GM23338 (cell line): ENCODE measurements at regions not wholly inside any gene's neighbourhood (a gene's known extent, or its start where the extent isn't known, plus 50 kb on each side); places are given as distances from the start of the nearest gene placed in this dataset.

Experiments used
- ATAC-seq: fragments of 200-7000 bp; cut with Tn5 transposase; 3 replicates; pipeline ENCODE4 v1.9.1; 2020
- DNase-seq: peaks from one replicate; pipeline ENCODE4 v3.0.0-alpha.2; 2015; ENCODE audit warnings: low spot score
- H2AFZ ChIP-seq: fragments of 200-600 bp; sonication (generic); 2 replicates; pipeline ENCODE4 v1.8.0; 2016; ENCODE audit warnings: antibody characterized with exemption, mild to moderate bottlenecking, moderate library complexity
- H3F3A ChIP-seq: fragments of 200-600 bp; sonication (generic); replicated peaks from 2 replicates; pipeline ENCODE4 v1.8.0; 2017; ENCODE audit warnings: antibody characterized with exemption, mixed run types, low read depth
- H3K27ac ChIP-seq: fragments of 200-600 bp; sonication (generic); 2 replicates; pipeline ENCODE4 v1.6.1; 2016; ENCODE audit warnings: low read depth
- H3K27me3 ChIP-seq: fragments of 200-600 bp; sonication (generic); 2 replicates; pipeline ENCODE4 v1.8.0; 2016; ENCODE audit warnings: mild to moderate bottlenecking, mixed run types, moderate library complexity; ENCODE audit not compliant: insufficient read depth
- H3K36me3 ChIP-seq: fragments of 200-600 bp; sonication (generic); 2 replicates; pipeline ENCODE4 v1.8.0; 2016; ENCODE audit warnings: mild to moderate bottlenecking; ENCODE audit not compliant: insufficient read depth
- H3K4me1 ChIP-seq: fragments of 200-600 bp; sonication (generic); 2 replicates; pipeline ENCODE4 v1.8.0; 2016; ENCODE audit warnings: mild to moderate bottlenecking, moderate library complexity; ENCODE audit not compliant: insufficient read depth
- H3K4me2 ChIP-seq: fragments of 200-600 bp; sonication (generic); 2 replicates; pipeline ENCODE4 v1.7.1; 2017; ENCODE audit warnings: mixed run types
- H3K4me3 ChIP-seq: fragments of 200-600 bp; sonication (generic); 2 replicates; pipeline ENCODE4 v1.6.1; 2016; ENCODE audit warnings: mixed run types
- H3K79me2 ChIP-seq: fragments of 200-600 bp; sonication (generic); replicated peaks from 2 replicates; pipeline ENCODE4 v1.8.0; 2017; ENCODE audit warnings: mild to moderate bottlenecking; ENCODE audit not compliant: insufficient read depth
- H3K9me2 ChIP-seq: fragments of 200-600 bp; sonication (generic); 2 replicates; pipeline ENCODE4 v1.8.0; 2017; ENCODE audit not compliant: insufficient read depth
- H4K20me1 ChIP-seq: fragments of 200-600 bp; sonication (generic); replicated peaks from 2 replicates; pipeline ENCODE4 v1.8.0; 2017; ENCODE audit warnings: mild to moderate bottlenecking; ENCODE audit not compliant: insufficient read depth
- H3K27ac Mint-ChIP-seq: 2 replicates; pipeline ENCODE4 v1.8.0; 2020; ENCODE audit warnings: inconsistent platforms, mild to moderate bottlenecking, moderate library complexity, mixed read lengths
- H3K27me3 Mint-ChIP-seq: 3 replicates; pipeline ENCODE4 v1.8.0; 2022; ENCODE audit warnings: low read depth, mild to moderate bottlenecking, moderate library complexity, mixed read lengths, inconsistent platforms; ENCODE audit not compliant: insufficient read depth, poor library complexity
- H3K36me3 Mint-ChIP-seq: 3 replicates; pipeline ENCODE4 v1.8.0; 2021; ENCODE audit warnings: low read depth, mild to moderate bottlenecking, inconsistent platforms, moderate library complexity, mixed read lengths
- H3K4me1 Mint-ChIP-seq: 3 replicates; pipeline ENCODE4 v1.8.0; 2020; ENCODE audit warnings: mild to moderate bottlenecking, inconsistent platforms, mixed read lengths
- H3K4me3 Mint-ChIP-seq: 3 replicates; pipeline ENCODE4 v1.8.0; 2021; ENCODE audit warnings: moderate library complexity, mild to moderate bottlenecking, inconsistent platforms, mixed read lengths
- H3K9me3 Mint-ChIP-seq: 3 replicates; pipeline ENCODE4 v1.8.0; 2020; ENCODE audit warnings: moderate library complexity, mild to moderate bottlenecking, inconsistent platforms, mixed read lengths
- EZH2phosphoT487 ChIP-seq: fragments of 200-600 bp; sonication (generic); IDR thresholded peaks from one replicate; pipeline ENCODE4 v1.8.1; 2018; ENCODE audit warnings: antibody characterized with exemption; ENCODE audit not compliant: unreplicated experiment
- JUNB ChIP-seq: IDR thresholded peaks from one replicate; pipeline ENCODE4 v1.6.1; 2016; ENCODE audit warnings: antibody characterized with exemption; ENCODE audit not compliant: unreplicated experiment
- POLR2AphosphoS5 ChIP-seq: IDR thresholded peaks from 2 replicates; pipeline ENCODE4 v1.6.1; 2016; ENCODE audit warnings: antibody characterized with exemption, low read depth
- STAT1 ChIP-seq: IDR thresholded peaks from one replicate; pipeline ENCODE4 v1.6.1; 2016; ENCODE audit warnings: antibody characterized with exemption; ENCODE audit not compliant: unreplicated experiment
- ZNF331 ChIP-seq: fragments of 250-450 bp; sonication (Bioruptor Pico); IDR thresholded peaks from 2 replicates; pipeline ENCODE4 v1.5.0; 2020; ENCODE audit warnings: low read depth, mild to moderate bottlenecking, moderate library complexity
- TF ChIP-seq, protein P1 (sequence below), 2 experiments: fragments of 200-600 bp in 1 of 2; sonication (generic) in 1 of 2; conservative IDR thresholded peaks; 2 replicates each; pipeline versions ENCODE4 v1.5.1 to v1.6.1; 2016 to 2017; ENCODE audit warnings: antibody characterized with exemption in 2 of 2, low read depth in 2 of 2, mild to moderate bottlenecking in 2 of 2, moderate library complexity in 1 of 2
- TF ChIP-seq, protein P2 (sequence below): fragments of 250-450 bp; sonication (Bioruptor Pico); IDR thresholded peaks from 2 replicates; pipeline ENCODE4 v1.5.0; 2020; ENCODE audit warnings: mild to moderate bottlenecking, moderate library complexity
- TF ChIP-seq, protein P3 (sequence below): IDR thresholded peaks from 2 replicates; pipeline ENCODE4 v1.6.1; 2016; ENCODE audit warnings: antibody characterized with exemption
- TF ChIP-seq, protein P4 (sequence below): IDR thresholded peaks from one replicate; pipeline ENCODE4 v1.6.1; 2018; ENCODE audit warnings: antibody characterized with exemption; ENCODE audit not compliant: unreplicated experiment

DNA sequence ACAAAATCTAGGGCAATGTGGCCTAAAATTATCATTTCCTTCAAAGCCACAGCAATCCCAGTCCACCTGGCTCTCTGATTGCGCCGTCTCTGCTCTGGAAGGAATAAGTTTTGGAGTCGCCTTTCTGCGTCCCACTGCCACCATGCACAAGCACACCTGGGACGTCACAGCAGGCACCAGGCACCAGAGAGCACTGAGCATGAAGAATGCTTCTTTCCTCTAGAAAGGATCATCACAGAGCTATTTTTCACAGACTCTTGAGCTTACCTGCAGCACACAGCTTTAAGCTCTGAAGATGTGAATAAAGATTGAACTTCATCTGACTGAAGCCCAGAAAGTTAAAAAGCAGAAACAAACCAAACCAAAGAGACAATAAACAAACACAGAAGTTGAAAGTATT, 170.0 kb upstream of the PPARGC1A start (continued):
- no peak for TF ChIP-seq STAT1
- TF ChIP-seq, protein P1, sequence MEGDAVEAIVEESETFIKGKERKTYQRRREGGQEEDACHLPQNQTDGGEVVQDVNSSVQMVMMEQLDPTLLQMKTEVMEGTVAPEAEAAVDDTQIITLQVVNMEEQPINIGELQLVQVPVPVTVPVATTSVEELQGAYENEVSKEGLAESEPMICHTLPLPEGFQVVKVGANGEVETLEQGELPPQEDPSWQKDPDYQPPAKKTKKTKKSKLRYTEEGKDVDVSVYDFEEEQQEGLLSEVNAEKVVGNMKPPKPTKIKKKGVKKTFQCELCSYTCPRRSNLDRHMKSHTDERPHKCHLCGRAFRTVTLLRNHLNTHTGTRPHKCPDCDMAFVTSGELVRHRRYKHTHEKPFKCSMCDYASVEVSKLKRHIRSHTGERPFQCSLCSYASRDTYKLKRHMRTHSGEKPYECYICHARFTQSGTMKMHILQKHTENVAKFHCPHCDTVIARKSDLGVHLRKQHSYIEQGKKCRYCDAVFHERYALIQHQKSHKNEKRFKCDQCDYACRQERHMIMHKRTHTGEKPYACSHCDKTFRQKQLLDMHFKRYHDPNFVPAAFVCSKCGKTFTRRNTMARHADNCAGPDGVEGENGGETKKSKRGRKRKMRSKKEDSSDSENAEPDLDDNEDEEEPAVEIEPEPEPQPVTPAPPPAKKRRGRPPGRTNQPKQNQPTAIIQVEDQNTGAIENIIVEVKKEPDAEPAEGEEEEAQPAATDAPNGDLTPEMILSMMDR (conservative IDR thresholded peaks at IDR 0.05; ENCODE audit: low read depth in 2 of 2) = no peak
- TF ChIP-seq, protein P2, sequence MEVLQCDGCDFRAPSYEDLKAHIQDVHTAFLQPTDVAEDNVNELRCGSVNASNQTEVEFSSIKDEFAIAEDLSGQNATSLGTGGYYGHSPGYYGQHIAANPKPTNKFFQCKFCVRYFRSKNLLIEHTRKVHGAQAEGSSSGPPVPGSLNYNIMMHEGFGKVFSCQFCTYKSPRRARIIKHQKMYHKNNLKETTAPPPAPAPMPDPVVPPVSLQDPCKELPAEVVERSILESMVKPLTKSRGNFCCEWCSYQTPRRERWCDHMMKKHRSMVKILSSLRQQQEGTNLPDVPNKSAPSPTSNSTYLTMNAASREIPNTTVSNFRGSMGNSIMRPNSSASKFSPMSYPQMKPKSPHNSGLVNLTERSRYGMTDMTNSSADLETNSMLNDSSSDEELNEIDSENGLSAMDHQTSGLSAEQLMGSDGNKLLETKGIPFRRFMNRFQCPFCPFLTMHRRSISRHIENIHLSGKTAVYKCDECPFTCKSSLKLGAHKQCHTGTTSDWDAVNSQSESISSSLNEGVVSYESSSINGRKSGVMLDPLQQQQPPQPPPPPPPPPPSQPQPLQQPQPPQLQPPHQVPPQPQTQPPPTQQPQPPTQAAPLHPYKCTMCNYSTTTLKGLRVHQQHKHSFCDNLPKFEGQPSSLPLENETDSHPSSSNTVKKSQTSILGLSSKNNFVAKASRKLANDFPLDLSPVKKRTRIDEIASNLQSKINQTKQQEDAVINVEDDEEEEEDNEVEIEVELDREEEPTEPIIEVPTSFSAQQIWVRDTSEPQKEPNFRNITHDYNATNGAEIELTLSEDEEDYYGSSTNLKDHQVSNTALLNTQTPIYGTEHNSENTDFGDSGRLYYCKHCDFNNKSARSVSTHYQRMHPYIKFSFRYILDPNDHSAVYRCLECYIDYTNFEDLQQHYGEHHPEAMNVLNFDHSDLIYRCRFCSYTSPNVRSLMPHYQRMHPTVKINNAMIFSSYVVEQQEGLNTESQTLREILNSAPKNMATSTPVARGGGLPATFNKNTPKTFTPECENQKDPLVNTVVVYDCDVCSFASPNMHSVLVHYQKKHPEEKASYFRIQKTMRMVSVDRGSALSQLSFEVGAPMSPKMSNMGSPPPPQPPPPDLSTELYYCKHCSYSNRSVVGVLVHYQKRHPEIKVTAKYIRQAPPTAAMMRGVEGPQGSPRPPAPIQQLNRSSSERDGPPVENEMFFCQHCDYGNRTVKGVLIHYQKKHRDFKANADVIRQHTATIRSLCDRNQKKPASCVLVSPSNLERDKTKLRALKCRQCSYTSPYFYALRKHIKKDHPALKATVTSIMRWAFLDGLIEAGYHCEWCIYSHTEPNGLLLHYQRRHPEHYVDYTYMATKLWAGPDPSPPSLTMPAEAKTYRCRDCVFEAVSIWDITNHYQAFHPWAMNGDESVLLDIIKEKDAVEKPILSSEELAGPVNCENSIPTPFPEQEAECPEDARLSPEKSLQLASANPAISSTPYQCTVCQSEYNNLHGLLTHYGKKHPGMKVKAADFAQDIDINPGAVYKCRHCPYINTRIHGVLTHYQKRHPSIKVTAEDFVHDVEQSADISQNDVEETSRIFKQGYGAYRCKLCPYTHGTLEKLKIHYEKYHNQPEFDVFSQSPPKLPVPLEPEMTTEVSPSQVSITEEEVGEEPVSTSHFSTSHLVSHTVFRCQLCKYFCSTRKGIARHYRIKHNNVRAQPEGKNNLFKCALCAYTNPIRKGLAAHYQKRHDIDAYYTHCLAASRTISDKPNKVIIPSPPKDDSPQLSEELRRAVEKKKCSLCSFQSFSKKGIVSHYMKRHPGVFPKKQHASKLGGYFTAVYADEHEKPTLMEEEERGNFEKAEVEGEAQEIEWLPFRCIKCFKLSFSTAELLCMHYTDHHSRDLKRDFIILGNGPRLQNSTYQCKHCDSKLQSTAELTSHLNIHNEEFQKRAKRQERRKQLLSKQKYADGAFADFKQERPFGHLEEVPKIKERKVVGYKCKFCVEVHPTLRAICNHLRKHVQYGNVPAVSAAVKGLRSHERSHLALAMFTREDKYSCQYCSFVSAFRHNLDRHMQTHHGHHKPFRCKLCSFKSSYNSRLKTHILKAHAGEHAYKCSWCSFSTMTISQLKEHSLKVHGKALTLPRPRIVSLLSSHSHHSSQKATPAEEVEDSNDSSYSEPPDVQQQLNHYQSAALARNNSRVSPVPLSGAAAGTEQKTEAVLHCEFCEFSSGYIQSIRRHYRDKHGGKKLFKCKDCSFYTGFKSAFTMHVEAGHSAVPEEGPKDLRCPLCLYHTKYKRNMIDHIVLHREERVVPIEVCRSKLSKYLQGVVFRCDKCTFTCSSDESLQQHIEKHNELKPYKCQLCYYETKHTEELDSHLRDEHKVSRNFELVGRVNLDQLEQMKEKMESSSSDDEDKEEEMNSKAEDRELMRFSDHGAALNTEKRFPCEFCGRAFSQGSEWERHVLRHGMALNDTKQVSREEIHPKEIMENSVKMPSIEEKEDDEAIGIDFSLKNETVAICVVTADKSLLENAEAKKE (CRISPR knock-in tag) = no peak
- TF ChIP-seq ZNF331 (CRISPR knock-in tag) = no peak

DNA sequence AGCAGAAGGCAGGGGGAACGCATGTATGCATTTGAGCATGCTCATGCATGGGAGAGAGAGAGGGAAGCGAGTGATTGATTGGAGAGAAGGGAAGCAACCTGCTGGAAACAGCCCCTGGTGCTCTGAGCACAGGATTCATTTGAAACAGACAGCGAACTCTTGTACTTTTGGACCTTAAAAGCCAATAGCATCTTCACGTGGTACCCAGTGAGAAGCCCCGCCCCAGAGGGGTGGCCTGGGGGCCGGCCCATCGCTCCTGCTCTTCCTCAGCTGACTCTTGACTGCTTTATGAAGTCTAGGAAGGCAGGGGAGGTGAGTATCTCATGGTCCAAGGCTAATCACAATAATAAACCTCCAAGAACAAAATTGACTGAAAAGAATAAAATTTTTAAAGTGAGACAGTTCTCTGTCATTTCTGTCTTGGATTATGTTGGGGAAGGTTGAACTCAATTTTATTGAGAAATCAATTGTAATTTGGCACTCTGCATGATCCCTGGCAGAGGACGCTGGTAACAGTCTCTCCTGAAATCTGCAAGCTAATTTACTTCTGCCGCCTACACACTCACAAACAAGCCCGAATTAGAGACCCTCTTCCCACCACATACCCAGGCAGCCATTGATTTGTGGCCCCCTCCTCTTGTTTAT, 168.2 kb upstream of the PPARGC1A start:
- peaks cover 3% of the 10 kb centered on the region; the same call in 1 of the 2 replicates for H3K4me1 ChIP-seq
- no peak overlapping the region for H3K4me3 ChIP-seq
- ATAC-seq = no peak
- no peaks in the 10 kb centered on the region for H3K79me2 ChIP-seq
- DNase-seq = no peak
- Mint-ChIP-seq H3K9me3 (no peaks in the 10 kb centered on the region), H3K4me3 (no peak overlapping the region), H3K27ac (no peak overlapping the region), H3K27me3 (no peaks in the 10 kb centered on the region), H3K36me3 (no peaks in the 10 kb centered on the region), H3K4me1 (no peaks in the 10 kb centered on the region; the same call in 2 of the 3 replicates)
- no peak overlapping the region for H3K4me2 ChIP-seq
- TF ChIP-seq, protein P3, sequence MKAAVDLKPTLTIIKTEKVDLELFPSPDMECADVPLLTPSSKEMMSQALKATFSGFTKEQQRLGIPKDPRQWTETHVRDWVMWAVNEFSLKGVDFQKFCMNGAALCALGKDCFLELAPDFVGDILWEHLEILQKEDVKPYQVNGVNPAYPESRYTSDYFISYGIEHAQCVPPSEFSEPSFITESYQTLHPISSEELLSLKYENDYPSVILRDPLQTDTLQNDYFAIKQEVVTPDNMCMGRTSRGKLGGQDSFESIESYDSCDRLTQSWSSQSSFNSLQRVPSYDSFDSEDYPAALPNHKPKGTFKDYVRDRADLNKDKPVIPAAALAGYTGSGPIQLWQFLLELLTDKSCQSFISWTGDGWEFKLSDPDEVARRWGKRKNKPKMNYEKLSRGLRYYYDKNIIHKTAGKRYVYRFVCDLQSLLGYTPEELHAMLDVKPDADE = no peak
- TF ChIP-seq, protein P1 (conservative IDR thresholded peaks at IDR 0.05; ENCODE audit: low read depth in 2 of 2) = no peak
- TF ChIP-seq STAT1 = no peak
- TF ChIP-seq ZNF331 (CRISPR knock-in tag) = no peak
- no peak for TF ChIP-seq POLR2AphosphoS5
- TF ChIP-seq, protein P4, sequence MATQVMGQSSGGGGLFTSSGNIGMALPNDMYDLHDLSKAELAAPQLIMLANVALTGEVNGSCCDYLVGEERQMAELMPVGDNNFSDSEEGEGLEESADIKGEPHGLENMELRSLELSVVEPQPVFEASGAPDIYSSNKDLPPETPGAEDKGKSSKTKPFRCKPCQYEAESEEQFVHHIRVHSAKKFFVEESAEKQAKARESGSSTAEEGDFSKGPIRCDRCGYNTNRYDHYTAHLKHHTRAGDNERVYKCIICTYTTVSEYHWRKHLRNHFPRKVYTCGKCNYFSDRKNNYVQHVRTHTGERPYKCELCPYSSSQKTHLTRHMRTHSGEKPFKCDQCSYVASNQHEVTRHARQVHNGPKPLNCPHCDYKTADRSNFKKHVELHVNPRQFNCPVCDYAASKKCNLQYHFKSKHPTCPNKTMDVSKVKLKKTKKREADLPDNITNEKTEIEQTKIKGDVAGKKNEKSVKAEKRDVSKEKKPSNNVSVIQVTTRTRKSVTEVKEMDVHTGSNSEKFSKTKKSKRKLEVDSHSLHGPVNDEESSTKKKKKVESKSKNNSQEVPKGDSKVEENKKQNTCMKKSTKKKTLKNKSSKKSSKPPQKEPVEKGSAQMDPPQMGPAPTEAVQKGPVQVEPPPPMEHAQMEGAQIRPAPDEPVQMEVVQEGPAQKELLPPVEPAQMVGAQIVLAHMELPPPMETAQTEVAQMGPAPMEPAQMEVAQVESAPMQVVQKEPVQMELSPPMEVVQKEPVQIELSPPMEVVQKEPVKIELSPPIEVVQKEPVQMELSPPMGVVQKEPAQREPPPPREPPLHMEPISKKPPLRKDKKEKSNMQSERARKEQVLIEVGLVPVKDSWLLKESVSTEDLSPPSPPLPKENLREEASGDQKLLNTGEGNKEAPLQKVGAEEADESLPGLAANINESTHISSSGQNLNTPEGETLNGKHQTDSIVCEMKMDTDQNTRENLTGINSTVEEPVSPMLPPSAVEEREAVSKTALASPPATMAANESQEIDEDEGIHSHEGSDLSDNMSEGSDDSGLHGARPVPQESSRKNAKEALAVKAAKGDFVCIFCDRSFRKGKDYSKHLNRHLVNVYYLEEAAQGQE = no peak
- TF ChIP-seq JUNB = no peak
- no peak for TF ChIP-seq EZH2phosphoT487
- no peaks in the 10 kb centered on the region for H3K36me3 ChIP-seq
- no peak overlapping the region for H2AFZ ChIP-seq
- no peaks in the 10 kb centered on the region for H3F3A ChIP-seq
- no peak overlapping the region for H3K27ac ChIP-seq
- peaks cover 7% of the 10 kb centered on the region; the same call in 1 of the 2 replicates for H3K9me2 ChIP-seq
- H4K20me1 ChIP-seq = no peaks in the 10 kb centered on the region
- H3K27me3 ChIP-seq = no peaks in the 10 kb centered on the region
